H7 (cell line): ENCODE measurements at regions not wholly inside any gene's neighbourhood (a gene's known extent, or its start where the extent isn't known, plus 50 kb on each side); places are given as distances from the start of the nearest gene placed in this dataset.
"Not testable (repeated sequence)": the region's sequence is repeated elsewhere in the genome, so short reads cannot be mapped to it uniquely, and the experiment has no call there.

Source experiments
- DNase-seq: peaks from one replicate; pipeline ENCODE4 v3.0.0; 2012
- H3K27me3 ChIP-seq: 2 replicates; pipeline ENCODE4 v1.6.0; 2011; ENCODE audit warnings: mild to moderate bottlenecking, low read length; ENCODE audit not compliant: control insufficient read depth, insufficient read depth
- H3K36me3 ChIP-seq: replicated peaks from 2 replicates; pipeline ENCODE4 v1.5.1; 2011; ENCODE audit warnings: low read length; ENCODE audit not compliant: control insufficient read depth, insufficient read depth
- H3K4me3 ChIP-seq: 2 replicates; pipeline ENCODE4 v1.5.1; 2011; ENCODE audit warnings: low read depth, mild to moderate bottlenecking, control low read depth, low read length, moderate library complexity; ENCODE audit not compliant: insufficient read depth

DNA sequence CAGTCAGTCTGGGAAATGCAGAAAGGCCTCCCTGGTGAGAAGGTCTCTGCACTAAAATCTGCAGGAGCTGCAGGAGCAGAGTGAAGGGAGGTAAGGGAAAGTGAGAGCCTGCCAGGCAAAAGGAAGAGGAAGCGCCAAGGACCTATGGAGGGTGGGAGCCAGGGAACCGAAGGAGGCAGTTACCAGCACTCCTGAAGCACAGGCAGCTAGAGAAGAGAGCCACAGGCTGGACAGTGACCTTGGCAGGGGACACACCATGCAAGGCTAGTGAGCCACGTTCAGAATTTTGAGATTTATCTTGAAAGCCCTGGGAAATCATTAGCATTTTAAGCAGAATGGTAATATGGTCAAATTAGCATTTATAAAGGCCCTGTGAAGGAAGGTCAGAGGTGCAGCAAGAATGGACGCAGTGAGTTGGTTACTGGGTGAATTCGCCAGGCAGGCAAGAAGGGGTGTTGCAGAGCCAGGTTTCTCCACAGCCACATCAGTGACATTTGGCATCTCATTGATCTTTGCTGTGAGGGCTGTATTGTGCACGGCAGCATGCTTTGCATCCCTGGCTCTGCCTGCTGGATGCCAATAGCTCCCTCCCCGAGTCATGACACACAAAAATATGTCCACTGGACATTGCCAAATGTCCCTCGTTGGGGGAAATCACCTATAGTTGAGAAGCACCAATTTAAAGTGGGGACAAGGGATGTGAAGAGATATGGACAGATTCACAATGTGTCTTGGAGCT lies 54.7 kb upstream of the LANCL2 start:
- Histone ChIP-seq H3K36me3 (no peaks in the 10 kb centered on the region), H3K27me3 (no peaks in the 10 kb centered on the region), H3K4me3 (no peak overlapping the region)
- no peak for DNase-seq

- H3K27me3 ChIP-seq, DNase-seq, H3K4me3 ChIP-seq, H3K36me3 ChIP-seq: not testable (repeated sequence)
Observed at GRCh38 chr7:55311892-55312291, 53.2 kb upstream of the LANCL2 start.

DNA sequence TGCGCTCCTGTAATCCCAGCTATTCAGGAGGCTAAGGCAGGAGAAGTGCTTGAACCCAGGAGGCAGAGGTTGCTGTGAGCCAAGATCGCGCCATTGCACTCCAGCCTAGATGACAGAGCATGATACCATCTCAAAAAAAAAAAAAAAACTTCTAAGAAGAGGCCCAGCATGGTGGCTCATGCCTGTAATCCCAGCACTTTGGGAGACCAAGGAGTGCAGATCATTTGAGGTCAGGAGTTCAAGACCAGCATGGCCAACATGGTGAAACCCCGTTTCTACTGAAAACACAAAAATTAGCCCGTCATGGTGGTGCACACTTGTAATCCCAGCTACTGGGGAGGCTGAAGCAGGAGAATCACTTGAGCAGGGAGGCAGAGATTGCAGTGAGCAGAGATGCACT lies 51.5 kb upstream of the LANCL2 start:
- H3K36me3 ChIP-seq, H3K27me3 ChIP-seq, DNase-seq, H3K4me3 ChIP-seq: not testable (repeated sequence)

DNA sequence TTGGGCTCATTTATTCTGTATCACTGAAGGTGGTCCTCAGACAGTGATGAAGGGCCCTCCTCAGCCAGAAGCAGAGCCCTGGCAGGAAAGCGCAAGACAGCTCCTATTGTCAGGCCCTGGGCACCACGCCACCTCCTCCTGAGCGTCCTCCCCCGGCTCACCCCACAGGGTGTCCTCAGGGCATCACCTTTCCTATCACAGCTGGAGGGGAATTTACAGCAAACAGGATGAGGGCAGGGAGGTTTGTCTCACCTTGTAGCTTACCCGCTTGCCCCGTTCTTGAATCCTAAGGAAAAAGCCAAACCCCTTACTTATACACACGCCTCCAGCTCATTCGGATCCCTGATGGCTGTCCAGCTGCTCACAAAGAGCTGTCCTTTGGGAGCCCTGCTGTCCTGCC lies 50.2 kb upstream of the LANCL2 start:
- no peak for DNase-seq
- H3K36me3 ChIP-seq = no peaks in the 10 kb centered on the region
- no peaks in the 10 kb centered on the region for H3K27me3 ChIP-seq
- no peak overlapping the region for H3K4me3 ChIP-seq
